ENCODE measurements at regions not wholly inside any gene's neighbourhood (a gene's known extent, or its start where the extent isn't known, plus 50 kb on each side); places are given as distances from the start of the nearest gene placed in this dataset.

DNA sequence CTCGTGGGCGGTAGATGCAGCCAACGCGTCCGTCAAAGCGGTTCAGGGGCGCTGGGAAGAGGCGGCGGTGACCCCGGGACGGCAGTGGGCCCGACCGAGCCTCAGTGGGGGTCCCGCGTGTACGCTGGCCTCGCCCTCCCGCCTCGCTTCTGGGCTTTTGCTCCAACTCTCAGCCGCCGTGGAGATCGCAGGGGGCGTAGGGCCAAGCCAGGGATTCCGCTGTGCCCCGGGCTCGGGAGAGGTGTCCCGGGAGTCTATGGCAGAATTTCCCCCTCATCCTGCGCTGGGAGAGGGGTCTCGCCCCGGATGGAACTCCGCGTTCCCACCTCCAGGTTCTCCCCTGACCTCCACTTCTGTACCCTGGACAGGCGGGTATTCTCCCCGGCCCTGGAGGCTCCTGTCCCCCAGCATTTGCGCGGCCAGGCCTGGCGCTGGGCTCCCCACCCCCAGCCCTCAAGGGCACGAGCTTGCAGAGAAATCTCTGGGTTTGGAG, 131.9 kb downstream of the MRPL36 start:
- H3K4me1 Mint-ChIP-seq = peaks cover 2% of the 10 kb centered on the region
- Histone ChIP-seq H3K4me2 (replicated peaks; ENCODE audit: extremely low read depth, low read length, poor library complexity, severe bottlenecking) (no peak overlapping the region), H2AFZ (ENCODE audit: insufficient read depth, low read depth, low read length, poor library complexity, severe bottlenecking) (no peak overlapping the region), H3K4me3 (replicated peaks in 1 of 3; ENCODE audit: low read depth in 2 of 3, low read length in 3 of 3) (no peak overlapping the region), H3K79me2 (ENCODE audit: insufficient read depth, low read length) (no peaks in the 10 kb centered on the region), H3K9ac (ENCODE audit: insufficient read depth, low read length, poor library complexity, severe bottlenecking) (no peak overlapping the region), H3K4me1 (ENCODE audit: control insufficient read depth in 1 of 2, insufficient read depth in 2 of 2, low read length in 2 of 2) (no peaks in the 10 kb centered on the region), H3K9me3 (replicated peaks in 1 of 2; ENCODE audit: control insufficient read depth in 1 of 2, insufficient read depth in 1 of 2, low read length in 2 of 2) (no peaks in the 10 kb centered on the region), H3K27ac (ENCODE audit: low read depth in 1 of 2, low read length in 2 of 2) (no peak overlapping the region), H3K36me3 (replicated peaks in 1 of 2; ENCODE audit: control insufficient read depth in 1 of 2, insufficient read depth in 2 of 2, low read length in 2 of 2) (no peaks in the 10 kb centered on the region), H4K20me1 (ENCODE audit: insufficient read depth, low read length) (no peaks in the 10 kb centered on the region), H3K27me3 (ENCODE audit: control insufficient read depth in 2 of 2, insufficient read depth in 2 of 2, low read length in 2 of 2) (peaks cover 8 to 40% of the 10 kb centered on the region in 2 donors)
- H3K4me3 Mint-ChIP-seq = no peak overlapping the region
- no peak for DNase-seq
- intact Hi-C loops (cut with micrococcal nuclease) = no loop called here
- peaks cover 43 to 70% (median 44%) of the 10 kb centered on the region in 3 donors for H3K27me3 Mint-ChIP-seq (ENCODE audit: low read depth in 3 of 3)
- no peak overlapping the region for H3K27ac Mint-ChIP-seq
- WGBS (ENCODE audit: insufficient coverage) = 6% methylated on average over 38 of the region's 38 CpGs
- peaks cover 0 to 4% (median 0%) of the 10 kb centered on the region in 7 donors for H3K9me3 Mint-ChIP-seq
- no peaks in the 10 kb centered on the region for H3K36me3 Mint-ChIP-seq
- TF ChIP-seq, protein P1, sequence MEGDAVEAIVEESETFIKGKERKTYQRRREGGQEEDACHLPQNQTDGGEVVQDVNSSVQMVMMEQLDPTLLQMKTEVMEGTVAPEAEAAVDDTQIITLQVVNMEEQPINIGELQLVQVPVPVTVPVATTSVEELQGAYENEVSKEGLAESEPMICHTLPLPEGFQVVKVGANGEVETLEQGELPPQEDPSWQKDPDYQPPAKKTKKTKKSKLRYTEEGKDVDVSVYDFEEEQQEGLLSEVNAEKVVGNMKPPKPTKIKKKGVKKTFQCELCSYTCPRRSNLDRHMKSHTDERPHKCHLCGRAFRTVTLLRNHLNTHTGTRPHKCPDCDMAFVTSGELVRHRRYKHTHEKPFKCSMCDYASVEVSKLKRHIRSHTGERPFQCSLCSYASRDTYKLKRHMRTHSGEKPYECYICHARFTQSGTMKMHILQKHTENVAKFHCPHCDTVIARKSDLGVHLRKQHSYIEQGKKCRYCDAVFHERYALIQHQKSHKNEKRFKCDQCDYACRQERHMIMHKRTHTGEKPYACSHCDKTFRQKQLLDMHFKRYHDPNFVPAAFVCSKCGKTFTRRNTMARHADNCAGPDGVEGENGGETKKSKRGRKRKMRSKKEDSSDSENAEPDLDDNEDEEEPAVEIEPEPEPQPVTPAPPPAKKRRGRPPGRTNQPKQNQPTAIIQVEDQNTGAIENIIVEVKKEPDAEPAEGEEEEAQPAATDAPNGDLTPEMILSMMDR (IDR thresholded peaks at IDR 0.05) = no peak

DNA sequence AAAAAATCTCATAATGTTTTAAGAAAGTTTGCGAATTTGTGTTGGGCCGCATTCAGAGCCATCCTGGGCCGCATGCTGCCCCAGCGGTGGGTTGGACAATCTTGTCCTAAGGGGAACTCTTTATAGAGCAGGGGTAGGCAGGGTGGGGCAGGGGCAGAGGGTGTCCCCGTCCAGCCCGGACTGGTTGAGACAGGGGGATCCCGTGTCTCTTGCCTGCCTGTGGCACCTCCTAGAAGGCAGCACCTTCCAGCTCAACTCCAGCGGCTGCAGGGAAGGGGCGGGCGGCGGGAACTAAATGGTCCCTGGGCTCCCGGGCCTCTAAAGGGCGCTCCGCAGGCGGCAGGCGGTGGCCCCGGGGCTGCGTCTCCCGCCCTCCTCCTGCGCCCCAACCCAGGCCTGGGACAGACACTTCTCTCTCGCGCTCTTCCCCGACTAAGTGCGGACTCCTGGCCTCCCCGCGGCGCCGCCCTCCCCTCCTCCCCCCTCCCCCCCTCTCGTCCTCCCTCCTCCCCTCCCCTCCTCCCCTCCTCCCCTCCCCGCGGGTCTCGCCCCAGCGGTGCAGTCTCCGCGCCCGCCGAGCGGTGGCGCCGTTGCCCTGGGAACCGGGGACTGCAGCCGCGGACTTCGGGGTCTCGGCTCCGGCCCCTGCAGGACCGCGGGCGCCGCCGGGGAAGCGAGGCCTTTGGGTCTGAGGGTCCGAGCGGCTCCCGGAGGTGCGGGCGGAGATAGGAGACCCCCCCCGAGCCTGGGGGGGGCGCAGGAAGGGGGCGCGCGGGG, 132.6 kb downstream of the MRPL36 start:
- Histone ChIP-seq H3K4me3 (replicated peaks in 1 of 3; ENCODE audit: low read depth in 2 of 3, low read length in 3 of 3) (no peak overlapping the region), H3K9me3 (replicated peaks in 1 of 2; ENCODE audit: control insufficient read depth in 1 of 2, insufficient read depth in 1 of 2, low read length in 2 of 2) (no peaks in the 10 kb centered on the region), H3K9ac (ENCODE audit: insufficient read depth, low read length, poor library complexity, severe bottlenecking) (no peak overlapping the region), H4K20me1 (ENCODE audit: insufficient read depth, low read length) (no peaks in the 10 kb centered on the region), H3K36me3 (replicated peaks in 1 of 2; ENCODE audit: control insufficient read depth in 1 of 2, insufficient read depth in 2 of 2, low read length in 2 of 2) (no peaks in the 10 kb centered on the region), H3K79me2 (ENCODE audit: insufficient read depth, low read length) (no peaks in the 10 kb centered on the region), H3K27me3 (ENCODE audit: control insufficient read depth in 2 of 2, insufficient read depth in 2 of 2, low read length in 2 of 2) (peaks cover 8 to 36% of the 10 kb centered on the region in 2 donors), H3K27ac (ENCODE audit: low read depth in 1 of 2, low read length in 2 of 2) (no peak overlapping the region), H2AFZ (ENCODE audit: insufficient read depth, low read depth, low read length, poor library complexity, severe bottlenecking) (no peak overlapping the region), H3K4me2 (replicated peaks; ENCODE audit: extremely low read depth, low read length, poor library complexity, severe bottlenecking) (no peak overlapping the region), H3K4me1 (ENCODE audit: control insufficient read depth in 1 of 2, insufficient read depth in 2 of 2, low read length in 2 of 2) (no peaks in the 10 kb centered on the region)
- peak overlapping the region in 1 of 2 donors; percentile 77 for H3K4me3 Mint-ChIP-seq
- 8% methylated on average over 47 of the region's 62 CpGs for WGBS (ENCODE audit: insufficient coverage)
- H3K27ac Mint-ChIP-seq = no peak overlapping the region
- no peaks in the 10 kb centered on the region for H3K36me3 Mint-ChIP-seq
- peaks cover 2% of the 10 kb centered on the region for H3K4me1 Mint-ChIP-seq
- peak in 1 of 3 donors; percentile 3 for DNase-seq
- TF ChIP-seq, protein P1 (IDR thresholded peaks at IDR 0.05) = no peak
- H3K27me3 Mint-ChIP-seq (ENCODE audit: low read depth in 3 of 3) = peaks cover 38 to 64% (median 41%) of the 10 kb centered on the region in 3 donors
- peaks cover 0 to 4% (median 0%) of the 10 kb centered on the region in 7 donors for H3K9me3 Mint-ChIP-seq
- intact Hi-C loops (cut with micrococcal nuclease) = no loop called here

Measured in CD14-positive monocyte (primary cell).